ENCODE measurements at regions not wholly inside any gene's neighbourhood (a gene's known extent, or its start where the extent isn't known, plus 50 kb on each side); places are given as distances from the start of the nearest gene placed in this dataset.
"Not testable (repeated sequence)": the region's sequence is repeated elsewhere in the genome, so short reads cannot be mapped to it uniquely, and the experiment has no call there.

DNA sequence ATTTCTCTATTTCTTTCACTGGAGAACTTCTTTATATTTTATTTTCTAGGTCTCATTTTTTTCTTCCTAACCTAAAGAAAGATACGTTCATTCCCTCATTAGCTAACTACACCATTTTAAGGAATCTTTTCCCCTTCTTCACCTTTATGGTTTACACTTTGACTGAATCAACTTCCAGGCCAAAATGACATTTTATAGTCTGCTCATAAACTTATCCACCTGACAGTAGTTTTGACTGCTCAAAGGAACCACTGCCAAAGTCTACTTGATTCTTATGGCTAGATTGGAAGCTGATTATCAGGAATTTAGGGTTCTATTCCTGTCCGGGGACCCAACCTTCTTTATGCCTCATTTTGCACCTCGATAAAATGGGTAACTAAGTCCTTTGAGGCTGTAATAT is 73.0 kb upstream of the FOXP2 start:
- H3K36me3 ChIP-seq (replicated peaks in 1 of 2; ENCODE audit: control insufficient read depth in 1 of 2, insufficient read depth in 2 of 2, low read length in 2 of 2), result no peaks in the 10 kb centered on the region
- no peaks in the 10 kb centered on the region for H3K27me3 ChIP-seq (ENCODE audit: control insufficient read depth in 2 of 2, insufficient read depth in 2 of 2, low read length in 2 of 2)
- H3K4me3 Mint-ChIP-seq, result no peak overlapping the region
- TF ChIP-seq, protein P1, sequence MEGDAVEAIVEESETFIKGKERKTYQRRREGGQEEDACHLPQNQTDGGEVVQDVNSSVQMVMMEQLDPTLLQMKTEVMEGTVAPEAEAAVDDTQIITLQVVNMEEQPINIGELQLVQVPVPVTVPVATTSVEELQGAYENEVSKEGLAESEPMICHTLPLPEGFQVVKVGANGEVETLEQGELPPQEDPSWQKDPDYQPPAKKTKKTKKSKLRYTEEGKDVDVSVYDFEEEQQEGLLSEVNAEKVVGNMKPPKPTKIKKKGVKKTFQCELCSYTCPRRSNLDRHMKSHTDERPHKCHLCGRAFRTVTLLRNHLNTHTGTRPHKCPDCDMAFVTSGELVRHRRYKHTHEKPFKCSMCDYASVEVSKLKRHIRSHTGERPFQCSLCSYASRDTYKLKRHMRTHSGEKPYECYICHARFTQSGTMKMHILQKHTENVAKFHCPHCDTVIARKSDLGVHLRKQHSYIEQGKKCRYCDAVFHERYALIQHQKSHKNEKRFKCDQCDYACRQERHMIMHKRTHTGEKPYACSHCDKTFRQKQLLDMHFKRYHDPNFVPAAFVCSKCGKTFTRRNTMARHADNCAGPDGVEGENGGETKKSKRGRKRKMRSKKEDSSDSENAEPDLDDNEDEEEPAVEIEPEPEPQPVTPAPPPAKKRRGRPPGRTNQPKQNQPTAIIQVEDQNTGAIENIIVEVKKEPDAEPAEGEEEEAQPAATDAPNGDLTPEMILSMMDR (IDR thresholded peaks at IDR 0.05), result no peak
- H3K9me3 ChIP-seq (replicated peaks in 1 of 2; ENCODE audit: control insufficient read depth in 1 of 2, insufficient read depth in 1 of 2, low read length in 2 of 2), result no peaks in the 10 kb centered on the region
- H3K36me3 Mint-ChIP-seq, result no peaks in the 10 kb centered on the region
- H3K4me3 ChIP-seq (replicated peaks in 1 of 3; ENCODE audit: low read depth in 2 of 3, low read length in 3 of 3), result no peak overlapping the region
- 80% methylated on average over 1 of the region's 3 CpGs for WGBS (ENCODE audit: insufficient coverage)
- no peak overlapping the region for H3K27ac ChIP-seq (ENCODE audit: low read depth in 1 of 2, low read length in 2 of 2)
- no peaks in the 10 kb centered on the region for H3K27me3 Mint-ChIP-seq (ENCODE audit: low read depth in 3 of 3)
- no peak overlapping the region for H3K27ac Mint-ChIP-seq
- no peaks in the 10 kb centered on the region for H3K79me2 ChIP-seq (ENCODE audit: insufficient read depth, low read length)
- no peak overlapping the region for H3K9ac ChIP-seq (ENCODE audit: insufficient read depth, low read length, poor library complexity, severe bottlenecking)
- no peak overlapping the region for H2AFZ ChIP-seq (ENCODE audit: insufficient read depth, low read depth, low read length, poor library complexity, severe bottlenecking)
- no peaks in the 10 kb centered on the region for H3K4me1 ChIP-seq (ENCODE audit: control insufficient read depth in 1 of 2, insufficient read depth in 2 of 2, low read length in 2 of 2)
- no peaks in the 10 kb centered on the region for H3K4me1 Mint-ChIP-seq
- no peaks in the 10 kb centered on the region for H3K9me3 Mint-ChIP-seq
- no peaks in the 10 kb centered on the region for H4K20me1 ChIP-seq (ENCODE audit: insufficient read depth, low read length)
- no peak overlapping the region for H3K4me2 ChIP-seq (replicated peaks; ENCODE audit: extremely low read depth, low read length, poor library complexity, severe bottlenecking)
- DNase-seq, result no peak
- intact Hi-C loops (cut with micrococcal nuclease), result no loop called here

DNA sequence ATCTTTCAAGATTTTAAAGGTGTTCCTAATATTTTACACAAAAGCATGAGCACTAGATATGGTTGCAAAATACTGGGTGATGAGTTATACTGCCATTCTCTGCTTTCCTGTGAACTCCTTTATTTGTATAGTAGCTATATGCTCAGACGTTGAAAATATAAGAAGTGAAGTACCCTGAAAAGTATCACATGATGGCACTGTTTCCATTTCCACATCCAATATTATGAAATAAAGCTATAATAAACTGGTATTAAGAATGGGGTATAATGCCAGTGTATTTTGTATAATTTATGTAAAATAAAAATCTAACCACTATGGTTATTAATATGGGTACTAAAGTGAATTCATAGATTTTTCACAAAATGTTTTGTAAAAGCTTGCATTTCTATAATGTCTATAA is 79.6 kb upstream of the FOXP2 start:
- WGBS (ENCODE audit: insufficient coverage), result no CpG with 5 or more reads among the region's 1 CpG
- Histone ChIP-seq H2AFZ (ENCODE audit: insufficient read depth, low read depth, low read length, poor library complexity, severe bottlenecking) (no peak overlapping the region), H3K27me3 (ENCODE audit: control insufficient read depth in 2 of 2, insufficient read depth in 2 of 2, low read length in 2 of 2) (no peaks in the 10 kb centered on the region), H3K79me2 (ENCODE audit: insufficient read depth, low read length) (no peaks in the 10 kb centered on the region), H3K4me1 (ENCODE audit: control insufficient read depth in 1 of 2, insufficient read depth in 2 of 2, low read length in 2 of 2) (no peaks in the 10 kb centered on the region), H3K9ac (ENCODE audit: insufficient read depth, low read length, poor library complexity, severe bottlenecking) (no peak overlapping the region), H3K4me2 (replicated peaks; ENCODE audit: extremely low read depth, low read length, poor library complexity, severe bottlenecking) (no peak overlapping the region), H3K36me3 (replicated peaks in 1 of 2; ENCODE audit: control insufficient read depth in 1 of 2, insufficient read depth in 2 of 2, low read length in 2 of 2) (no peaks in the 10 kb centered on the region), H3K27ac (ENCODE audit: low read depth in 1 of 2, low read length in 2 of 2) (no peak overlapping the region), H3K4me3 (replicated peaks in 1 of 3; ENCODE audit: low read depth in 2 of 3, low read length in 3 of 3) (no peak overlapping the region), H3K9me3 (replicated peaks in 1 of 2; ENCODE audit: control insufficient read depth in 1 of 2, insufficient read depth in 1 of 2, low read length in 2 of 2) (no peaks in the 10 kb centered on the region), H4K20me1 (ENCODE audit: insufficient read depth, low read length) (no peaks in the 10 kb centered on the region)
- H3K4me1 Mint-ChIP-seq, result no peaks in the 10 kb centered on the region
- DNase-seq, result no peak
- H3K27me3 Mint-ChIP-seq (ENCODE audit: low read depth in 3 of 3), result no peaks in the 10 kb centered on the region
- no peaks in the 10 kb centered on the region for H3K9me3 Mint-ChIP-seq
- H3K36me3 Mint-ChIP-seq, result no peaks in the 10 kb centered on the region
- H3K27ac Mint-ChIP-seq, result no peak overlapping the region
- no peak overlapping the region for H3K4me3 Mint-ChIP-seq
- intact Hi-C loops (cut with micrococcal nuclease), result no loop called here
- TF ChIP-seq, protein P1 (IDR thresholded peaks at IDR 0.05), result no peak

DNA sequence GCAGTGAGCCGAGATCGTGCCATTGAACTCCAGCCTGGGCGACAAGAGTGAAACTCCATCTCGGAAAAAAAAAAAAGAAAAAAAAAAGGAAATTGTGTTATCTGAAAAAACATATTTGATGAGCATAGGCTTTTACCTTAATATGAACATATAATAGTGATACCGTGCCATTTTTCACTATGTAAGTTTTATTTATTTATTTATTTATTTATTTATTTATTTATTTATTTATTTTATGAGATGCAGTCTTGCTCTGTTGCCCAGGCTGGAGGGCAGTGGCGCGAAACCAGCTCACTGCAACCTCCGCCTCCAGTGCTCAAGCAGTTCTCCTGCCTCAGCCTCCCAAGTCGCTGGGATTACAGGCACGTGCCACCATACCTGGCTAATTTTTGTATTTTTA is 85.2 kb upstream of the FOXP2 start:
- H3K4me1 Mint-ChIP-seq; H3K4me2 ChIP-seq (replicated peaks; ENCODE audit: extremely low read depth, low read length, poor library complexity, severe bottlenecking); H3K27me3 Mint-ChIP-seq (ENCODE audit: low read depth in 3 of 3); H2AFZ ChIP-seq (ENCODE audit: insufficient read depth, low read depth, low read length, poor library complexity, severe bottlenecking); H3K79me2 ChIP-seq (ENCODE audit: insufficient read depth, low read length); H3K36me3 ChIP-seq (replicated peaks in 1 of 2; ENCODE audit: control insufficient read depth in 1 of 2, insufficient read depth in 2 of 2, low read length in 2 of 2); H3K27ac Mint-ChIP-seq; H3K9ac ChIP-seq (ENCODE audit: insufficient read depth, low read length, poor library complexity, severe bottlenecking); H3K9me3 Mint-ChIP-seq; H4K20me1 ChIP-seq (ENCODE audit: insufficient read depth, low read length); H3K27me3 ChIP-seq (ENCODE audit: control insufficient read depth in 2 of 2, insufficient read depth in 2 of 2, low read length in 2 of 2); H3K4me3 Mint-ChIP-seq; H3K27ac ChIP-seq (ENCODE audit: low read depth in 1 of 2, low read length in 2 of 2); H3K4me3 ChIP-seq (replicated peaks in 1 of 3; ENCODE audit: low read depth in 2 of 3, low read length in 3 of 3); DNase-seq; intact Hi-C loops (cut with micrococcal nuclease); H3K4me1 ChIP-seq (ENCODE audit: control insufficient read depth in 1 of 2, insufficient read depth in 2 of 2, low read length in 2 of 2); H3K36me3 Mint-ChIP-seq; H3K9me3 ChIP-seq (replicated peaks in 1 of 2; ENCODE audit: control insufficient read depth in 1 of 2, insufficient read depth in 1 of 2, low read length in 2 of 2): not testable (repeated sequence)
- 90% methylated on average over 3 of the region's 10 CpGs for WGBS (ENCODE audit: insufficient coverage)
